Thoracic aorta (tissue), 2 donors: ENCODE measurements at regions not wholly inside any gene's neighbourhood (a gene's known extent, or its start where the extent isn't known, plus 50 kb on each side); places are given as distances from the start of the nearest gene placed in this dataset.

Source experiments
- ATAC-seq: fragments of 150-250 bp; one replicate; pipeline ENCODE4 v1.8.0; 2017; ENCODE audit warnings: low read depth; ENCODE audit not compliant: insufficient number of reproducible peaks, low FRiP score
- DNase-seq: peaks from one replicate; pipeline ENCODE4 v3.0.0-alpha.2; 2020; ENCODE audit warnings: low spot score
- H3K27ac ChIP-seq, 2 donors: fragments of 200-600 bp; sonication (generic); 1 replicate in 1 of 2; 2 replicates in 1 of 2; pipeline ENCODE4 v1.5.1; 2016; ENCODE audit warnings: mild to moderate bottlenecking in 2 of 2, moderate library complexity in 2 of 2
- H3K27me3 ChIP-seq: fragments of 200-600 bp; sonication (generic); replicated peaks from 2 replicates; pipeline ENCODE4 v1.6.0; 2016; ENCODE audit warnings: mild to moderate bottlenecking; ENCODE audit not compliant: insufficient read depth
- H3K36me3 ChIP-seq: fragments of 200-600 bp; sonication (generic); one replicate; pipeline ENCODE4 v1.5.1; 2016
- H3K4me1 ChIP-seq, 2 donors: fragments of 200-600 bp; sonication (generic); 1 replicate in 1 of 2; 2 replicates in 1 of 2; pipeline versions ENCODE4 v1.5.1 to v1.6.0; 2016; ENCODE audit warnings: low read depth in 2 of 2, mild to moderate bottlenecking in 1 of 2; ENCODE audit not compliant: control insufficient read depth in 1 of 2
- H3K4me3 ChIP-seq: fragments of 200-600 bp; sonication (generic); 2 replicates; pipeline ENCODE4 v1.5.1; 2016; ENCODE audit warnings: mild to moderate bottlenecking
- H3K9me3 ChIP-seq: fragments of 200-600 bp; sonication (generic); 2 replicates; pipeline ENCODE4 v1.5.1; 2016
- TF ChIP-seq, protein P1 (sequence below): fragments of 200-600 bp; sonication (generic); IDR thresholded peaks from one replicate; pipeline ENCODE4 v1.5.1; 2019; ENCODE audit warnings: antibody characterized with exemption

DNA sequence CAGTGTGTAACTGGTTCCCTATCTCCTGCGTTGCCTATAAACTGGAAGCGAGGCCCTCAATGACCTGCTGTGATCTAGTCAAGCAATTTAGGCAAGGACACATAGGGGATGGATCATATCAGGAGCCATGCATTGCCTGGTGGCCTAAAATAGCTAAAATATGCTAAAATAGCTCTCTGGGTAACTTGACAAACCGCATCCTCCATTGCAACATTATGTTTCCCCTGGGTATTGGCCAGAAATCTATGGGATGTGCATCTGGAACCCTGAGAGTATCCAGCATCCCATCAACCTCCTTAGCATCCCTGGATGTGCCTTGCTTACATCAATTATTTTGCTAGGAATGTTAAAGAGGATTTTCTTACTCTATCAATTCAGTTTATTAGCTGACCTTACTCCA, 91.7 kb upstream of the ADCY1 start:
- TF ChIP-seq, protein P1, sequence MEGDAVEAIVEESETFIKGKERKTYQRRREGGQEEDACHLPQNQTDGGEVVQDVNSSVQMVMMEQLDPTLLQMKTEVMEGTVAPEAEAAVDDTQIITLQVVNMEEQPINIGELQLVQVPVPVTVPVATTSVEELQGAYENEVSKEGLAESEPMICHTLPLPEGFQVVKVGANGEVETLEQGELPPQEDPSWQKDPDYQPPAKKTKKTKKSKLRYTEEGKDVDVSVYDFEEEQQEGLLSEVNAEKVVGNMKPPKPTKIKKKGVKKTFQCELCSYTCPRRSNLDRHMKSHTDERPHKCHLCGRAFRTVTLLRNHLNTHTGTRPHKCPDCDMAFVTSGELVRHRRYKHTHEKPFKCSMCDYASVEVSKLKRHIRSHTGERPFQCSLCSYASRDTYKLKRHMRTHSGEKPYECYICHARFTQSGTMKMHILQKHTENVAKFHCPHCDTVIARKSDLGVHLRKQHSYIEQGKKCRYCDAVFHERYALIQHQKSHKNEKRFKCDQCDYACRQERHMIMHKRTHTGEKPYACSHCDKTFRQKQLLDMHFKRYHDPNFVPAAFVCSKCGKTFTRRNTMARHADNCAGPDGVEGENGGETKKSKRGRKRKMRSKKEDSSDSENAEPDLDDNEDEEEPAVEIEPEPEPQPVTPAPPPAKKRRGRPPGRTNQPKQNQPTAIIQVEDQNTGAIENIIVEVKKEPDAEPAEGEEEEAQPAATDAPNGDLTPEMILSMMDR: no peak
- ATAC-seq: no peak
- no peaks in the 10 kb centered on the region for H3K9me3 ChIP-seq
- no peak overlapping the region for H3K27ac ChIP-seq
- H3K4me1 ChIP-seq: no peaks in the 10 kb centered on the region
- no peak overlapping the region for H3K4me3 ChIP-seq
- DNase-seq: no peak
- no peaks in the 10 kb centered on the region for H3K36me3 ChIP-seq
- no peaks in the 10 kb centered on the region for H3K27me3 ChIP-seq

DNA sequence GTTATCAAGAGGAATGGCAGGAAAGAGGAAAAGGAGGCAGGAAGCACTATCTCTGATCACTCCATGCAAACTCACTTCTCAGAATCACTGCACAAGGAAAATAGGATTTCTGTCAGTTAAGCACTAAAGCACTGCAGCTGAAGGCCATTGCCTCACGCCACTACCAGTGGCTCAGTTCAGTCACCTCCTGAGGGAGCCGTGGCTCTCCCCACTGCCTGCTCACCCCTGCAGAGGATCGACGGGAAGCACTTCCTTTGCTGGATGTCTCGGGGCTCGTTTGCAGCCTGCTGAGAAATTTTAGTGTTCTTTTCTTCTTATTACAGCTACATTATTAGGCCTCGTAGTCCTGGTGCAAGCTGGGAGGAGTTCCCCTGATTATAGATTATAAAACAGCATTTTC, 90.1 kb upstream of the ADCY1 start:
- Histone ChIP-seq H3K4me1 (no peaks in the 10 kb centered on the region), H3K27me3 (no peaks in the 10 kb centered on the region), H3K4me3 (no peak overlapping the region), H3K9me3 (no peaks in the 10 kb centered on the region), H3K27ac (no peak overlapping the region), H3K36me3 (no peaks in the 10 kb centered on the region)
- TF ChIP-seq, protein P1: no peak
- DNase-seq (no peak), ATAC-seq (no peak)

DNA sequence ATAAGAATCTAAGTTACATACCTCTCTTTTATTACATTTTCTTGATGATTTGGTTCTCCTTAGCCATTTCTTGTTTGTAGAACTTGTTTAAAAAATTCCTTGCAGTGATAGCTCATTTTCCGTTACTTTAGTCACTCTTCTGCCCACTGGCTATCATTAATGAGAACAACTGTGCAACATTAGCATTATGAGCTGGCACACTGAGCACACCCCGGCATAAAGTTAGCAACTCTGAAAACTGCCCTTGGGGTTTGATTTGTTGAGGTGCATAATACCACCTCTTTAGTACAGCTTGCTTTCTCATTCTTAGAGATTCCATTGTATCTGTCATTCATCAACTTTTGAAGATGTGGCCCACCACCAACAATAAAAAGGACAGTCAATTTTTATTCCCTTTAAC, 87.6 kb upstream of the ADCY1 start:
- Histone ChIP-seq H3K27ac (no peak overlapping the region), H3K4me1 (no peaks in the 10 kb centered on the region), H3K4me3 (no peak overlapping the region), H3K36me3 (no peaks in the 10 kb centered on the region), H3K27me3 (no peaks in the 10 kb centered on the region), H3K9me3 (no peaks in the 10 kb centered on the region)
- no peak for ATAC-seq
- no peak for DNase-seq
- TF ChIP-seq, protein P1: no peak

DNA sequence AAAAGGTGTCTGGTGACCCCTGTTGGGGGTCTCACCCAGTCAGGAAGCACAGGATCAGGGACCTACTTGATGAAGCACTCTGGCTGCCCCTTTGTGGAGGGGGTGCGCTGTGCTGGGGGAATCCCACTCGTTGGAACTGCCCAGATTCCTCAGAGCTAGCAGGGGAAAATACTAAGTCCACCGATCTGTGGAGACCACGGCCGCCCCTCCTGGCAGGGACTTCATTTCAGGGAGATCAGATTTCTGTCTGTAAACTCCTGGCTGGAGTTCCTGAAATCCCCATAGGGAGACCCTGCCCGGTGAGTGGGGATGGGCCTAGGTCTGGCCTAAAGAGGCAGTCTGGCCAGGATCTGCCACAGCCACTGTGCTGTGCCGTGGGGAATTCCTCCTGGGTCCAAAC, 79.3 kb upstream of the ADCY1 start:
- Histone ChIP-seq H3K9me3 (no peaks in the 10 kb centered on the region), H3K36me3 (no peaks in the 10 kb centered on the region), H3K4me1 (no peaks in the 10 kb centered on the region), H3K27ac (no peak overlapping the region), H3K4me3 (no peak overlapping the region), H3K27me3 (no peaks in the 10 kb centered on the region)
- ATAC-seq (no peak), DNase-seq (no peak)
- TF ChIP-seq, protein P1: no peak

DNA sequence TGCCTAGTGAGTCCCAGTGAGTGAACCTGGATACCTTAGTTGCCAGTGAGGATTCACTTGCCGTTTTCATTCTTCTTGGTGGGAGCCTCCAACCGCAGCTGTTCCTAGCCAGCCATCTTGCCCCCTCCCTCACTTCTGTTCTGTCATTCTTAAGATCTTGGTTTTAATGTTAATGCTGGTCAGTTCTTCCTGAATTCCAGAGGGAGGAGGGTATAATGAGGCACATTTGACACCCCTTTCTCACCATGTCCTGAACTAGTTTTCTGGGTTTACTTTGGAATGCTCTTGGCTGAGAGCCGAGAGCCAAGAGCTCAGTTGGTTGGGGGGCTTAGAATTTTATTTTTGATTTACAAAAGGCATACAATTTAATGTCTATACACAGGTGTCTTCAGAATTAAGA, 78.5 kb upstream of the ADCY1 start:
- H3K4me3 ChIP-seq: no peak overlapping the region
- TF ChIP-seq, protein P1: no peak
- ATAC-seq (no peak), DNase-seq (no peak)
- H3K9me3 ChIP-seq: no peaks in the 10 kb centered on the region
- no peaks in the 10 kb centered on the region for H3K4me1 ChIP-seq
- H3K36me3 ChIP-seq: no peaks in the 10 kb centered on the region
- H3K27ac ChIP-seq: no peak overlapping the region
- H3K27me3 ChIP-seq: no peaks in the 10 kb centered on the region
